ENCODE measurements at regions not wholly inside any gene's neighbourhood (a gene's known extent, or its start where the extent isn't known, plus 50 kb on each side); places are given as distances from the start of the nearest gene placed in this dataset.
"Not testable (repeated sequence)": the region's sequence is repeated elsewhere in the genome, so short reads cannot be mapped to it uniquely, and the experiment has no call there.

DNA sequence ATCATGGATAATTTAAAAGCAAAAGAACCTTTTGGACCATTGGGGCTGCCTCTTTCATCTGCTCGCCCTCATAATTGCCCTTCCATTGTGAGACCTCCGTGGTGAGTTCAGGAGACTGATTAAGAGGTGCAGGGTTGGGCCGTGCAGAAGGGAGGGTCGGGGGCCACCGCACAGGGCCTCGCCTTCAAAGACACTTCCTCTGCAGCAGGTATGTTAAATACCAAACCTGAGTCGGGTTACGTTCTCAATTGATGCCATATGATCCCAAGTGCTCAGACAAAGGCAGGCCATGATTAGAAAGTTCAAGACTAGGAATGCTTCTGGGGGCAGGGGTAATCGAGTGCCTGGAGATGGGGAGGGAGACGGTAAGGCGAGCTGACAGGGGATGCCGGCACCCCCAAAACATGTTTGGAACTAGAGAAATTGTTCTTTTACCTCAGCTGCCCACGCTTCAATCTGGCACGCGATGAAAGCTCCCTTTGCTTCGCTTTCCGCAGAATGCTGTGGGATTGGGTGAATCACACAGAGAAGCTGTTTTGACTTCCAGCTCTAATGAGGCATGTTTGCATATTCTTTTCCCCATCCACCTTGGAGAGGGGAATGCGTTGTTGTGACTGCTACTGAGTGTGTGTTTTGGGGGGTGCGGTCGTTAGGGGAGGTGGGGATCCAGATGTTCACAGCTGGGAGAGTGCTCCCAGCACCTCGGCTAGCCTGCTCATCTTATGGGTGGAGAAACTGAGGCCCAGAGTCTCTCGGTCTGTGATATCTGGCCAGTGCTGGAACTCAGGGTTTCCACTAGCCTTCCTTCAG, 309.1 kb downstream of the MYCN start:
- no peak for DNase-seq

DNA sequence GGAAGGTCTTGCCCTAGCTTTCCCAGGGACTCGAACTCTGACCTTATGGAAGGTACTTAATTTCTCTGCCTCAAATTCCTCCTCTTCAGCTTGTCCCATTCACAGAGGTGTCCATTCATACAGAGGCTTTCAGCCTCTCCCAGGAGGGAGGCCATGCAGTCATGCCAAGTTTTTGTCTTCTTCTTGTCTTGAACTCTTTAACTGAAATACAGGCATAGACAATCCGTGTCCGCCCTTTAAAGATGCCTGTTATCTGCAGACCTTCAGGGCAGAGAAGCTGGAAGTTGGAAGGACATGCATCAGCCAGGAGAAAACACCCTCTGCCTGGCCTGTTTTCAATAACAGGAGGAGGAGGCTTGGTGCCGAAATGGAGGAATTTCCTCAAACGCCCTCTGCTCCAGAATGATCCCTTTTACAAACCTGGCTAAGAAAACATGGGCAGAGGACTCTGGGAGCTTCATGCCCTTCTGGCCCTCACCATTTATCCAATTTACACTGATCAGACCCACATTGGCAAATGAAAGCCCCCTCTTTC, 308.3 kb downstream of the MYCN start:
- no peak for DNase-seq

DNA sequence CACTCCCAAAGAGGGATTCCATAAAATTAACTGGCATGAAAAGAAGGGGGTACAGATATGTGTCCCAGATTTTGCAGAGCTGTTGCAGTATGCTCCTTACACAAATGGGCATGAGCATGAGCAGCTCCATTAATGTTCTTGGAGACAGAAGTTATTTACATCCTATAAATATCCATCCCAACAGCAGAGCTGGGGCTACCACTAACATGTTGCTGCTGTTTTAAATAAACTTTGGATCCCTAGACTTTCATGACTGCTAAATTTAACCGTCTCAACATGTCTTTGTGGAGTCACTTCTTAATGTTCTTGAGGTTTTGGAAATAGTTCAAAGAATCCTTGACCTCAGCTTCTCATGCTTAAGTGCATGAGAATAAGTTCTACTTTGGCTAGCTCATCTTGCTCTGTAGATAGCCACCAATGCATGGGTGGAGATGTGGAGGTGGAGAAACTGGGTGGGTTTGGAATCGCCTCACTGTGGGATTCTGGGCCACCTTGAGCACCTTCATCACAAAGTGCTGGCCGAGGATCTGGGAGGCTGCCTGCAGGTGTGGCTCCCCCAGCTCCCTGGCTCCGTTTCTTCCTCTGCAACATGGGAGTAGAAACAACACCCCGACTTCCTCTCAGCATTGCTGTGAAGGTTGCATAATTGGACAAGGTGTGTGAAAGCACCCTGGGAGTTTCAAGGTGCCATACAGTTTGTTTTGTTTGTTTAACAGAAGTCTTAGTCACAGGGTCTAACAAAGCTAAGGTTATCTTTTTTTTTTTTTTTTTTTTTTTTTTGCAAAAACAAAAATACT, 307.2 kb downstream of the MYCN start:
- DNase-seq, result no peak

DNA sequence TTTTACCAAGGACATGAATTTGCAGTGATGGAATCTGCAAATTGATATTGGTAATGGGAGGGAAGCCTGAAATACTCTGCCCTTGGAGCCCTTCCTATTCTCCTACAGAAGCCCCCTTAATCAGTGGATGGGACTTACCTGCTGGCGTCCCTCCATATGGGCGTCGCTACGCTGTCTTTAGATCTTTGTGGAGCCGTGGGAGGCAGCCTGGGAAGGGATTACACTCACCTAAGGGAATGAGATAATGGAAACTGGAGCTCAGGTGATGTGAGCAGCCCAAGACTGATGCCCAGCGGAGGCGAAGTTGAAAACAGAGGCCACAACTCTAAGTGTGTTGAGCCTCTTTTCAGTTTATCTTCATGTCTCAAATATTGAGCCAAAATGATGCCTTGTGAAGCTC, 306.6 kb downstream of the MYCN start:
- DNase-seq, result no peak

DNA sequence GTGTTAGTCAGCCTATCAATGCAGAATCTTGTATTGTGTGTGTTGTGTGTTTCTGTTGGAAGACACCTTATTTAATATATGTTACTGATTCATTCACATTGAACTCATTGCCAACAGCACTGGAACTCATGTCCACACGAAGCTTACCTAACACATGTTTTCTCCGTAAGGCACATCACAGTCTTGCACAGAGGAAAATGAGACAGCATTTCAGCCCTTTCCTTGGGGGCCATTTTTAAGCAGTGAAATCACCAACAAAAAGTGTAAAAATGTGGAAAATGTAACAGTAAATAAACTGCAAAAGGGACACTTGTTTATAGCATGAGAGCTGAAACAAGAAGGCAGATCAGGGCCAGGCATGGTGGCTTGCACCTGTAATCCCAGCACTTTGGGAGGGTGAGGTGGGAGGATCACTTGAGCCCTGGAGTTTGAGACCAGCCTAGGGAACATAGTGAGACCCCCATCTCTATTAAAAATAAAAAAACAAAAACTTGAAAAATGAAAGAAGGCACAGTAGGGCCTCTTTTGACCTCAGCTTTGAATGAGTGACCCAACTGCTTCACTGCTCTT, 306.0 kb downstream of the MYCN start:
- DNase-seq, result no peak

DNA sequence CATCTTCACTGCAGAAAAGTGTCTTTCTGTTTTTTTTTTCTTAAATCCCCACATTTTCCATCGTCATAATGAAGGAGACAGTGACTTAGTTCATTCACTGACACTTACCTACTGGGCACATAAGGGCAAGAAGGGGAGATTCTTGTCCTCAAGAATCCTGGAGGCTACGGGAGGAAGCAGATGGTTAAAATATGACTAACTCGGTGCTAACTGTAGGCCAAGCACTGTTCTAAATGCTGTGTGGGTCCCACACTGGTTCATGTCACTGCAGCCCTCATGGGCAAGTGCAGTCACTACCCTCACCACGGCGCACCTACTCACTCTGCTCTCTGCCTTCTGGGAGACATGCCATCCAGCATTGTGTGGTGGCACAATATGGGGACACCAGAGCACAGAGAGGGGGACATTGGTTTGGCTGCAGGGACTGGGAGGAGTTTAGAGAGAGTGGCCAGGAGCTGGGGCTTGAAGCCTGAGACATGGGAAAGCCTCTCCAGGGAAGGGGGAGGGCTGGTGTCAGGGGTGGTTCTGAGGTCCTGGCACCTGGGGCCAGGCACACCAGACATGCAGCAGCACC, 305.2 kb downstream of the MYCN start:
- no peak for DNase-seq

DNA sequence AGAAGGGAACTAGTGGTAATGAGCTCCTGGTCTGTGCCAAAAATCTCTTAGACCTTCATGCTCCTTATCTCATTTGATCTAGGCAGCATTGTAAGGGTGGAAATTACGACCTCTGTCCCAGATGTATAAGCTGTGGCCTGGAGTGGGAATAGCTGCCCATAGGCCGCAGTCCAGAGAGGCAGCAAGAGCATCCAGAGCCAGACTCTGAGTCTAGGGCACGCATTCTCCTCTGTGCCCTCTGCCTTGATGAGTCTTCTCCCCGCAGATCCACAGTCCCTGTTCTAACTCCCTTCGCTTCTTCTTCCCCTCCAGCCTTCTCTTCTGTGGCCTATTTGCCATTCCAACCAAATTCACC, 304.6 kb downstream of the MYCN start:
- no peak for DNase-seq

DNA sequence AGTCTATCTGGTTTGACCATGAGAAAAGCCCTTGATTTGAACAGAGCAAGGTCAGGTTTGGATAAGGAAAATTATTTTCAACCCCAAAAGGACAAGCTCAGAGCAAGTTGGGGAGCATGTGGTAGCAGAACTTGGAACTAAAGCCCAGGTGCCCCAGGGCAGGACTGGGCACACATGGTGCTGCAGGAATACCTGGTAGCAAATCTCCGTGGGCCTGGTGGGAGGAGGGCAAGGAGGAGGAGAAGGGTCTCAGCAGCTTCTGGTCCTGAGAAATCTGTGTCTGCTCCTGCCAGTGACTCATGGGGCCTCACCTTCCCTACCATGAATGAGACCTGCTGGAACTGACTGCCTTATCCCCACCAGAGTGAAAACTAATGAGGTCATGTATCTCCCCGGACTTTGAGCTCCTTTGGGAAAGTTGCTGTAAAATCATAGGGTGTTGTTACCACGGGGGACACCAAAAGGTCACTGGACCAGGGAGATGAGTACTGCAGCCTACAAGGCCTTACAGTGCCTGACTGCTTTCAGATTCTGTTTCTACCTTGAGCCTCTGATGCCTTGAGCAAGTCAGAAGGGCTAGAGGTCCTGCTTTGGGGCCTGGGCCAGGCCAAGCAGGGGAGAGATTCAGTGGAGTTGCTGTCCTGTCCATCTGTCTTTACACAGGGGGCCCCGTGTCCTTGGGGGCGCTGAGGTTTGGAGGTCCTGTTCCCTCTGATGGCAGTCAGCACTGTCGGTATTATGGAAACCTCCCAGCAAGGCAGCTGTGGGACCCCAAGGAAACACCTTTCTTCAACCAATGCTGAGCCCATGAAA, 304.0 kb downstream of the MYCN start:
- no peak for DNase-seq

DNA sequence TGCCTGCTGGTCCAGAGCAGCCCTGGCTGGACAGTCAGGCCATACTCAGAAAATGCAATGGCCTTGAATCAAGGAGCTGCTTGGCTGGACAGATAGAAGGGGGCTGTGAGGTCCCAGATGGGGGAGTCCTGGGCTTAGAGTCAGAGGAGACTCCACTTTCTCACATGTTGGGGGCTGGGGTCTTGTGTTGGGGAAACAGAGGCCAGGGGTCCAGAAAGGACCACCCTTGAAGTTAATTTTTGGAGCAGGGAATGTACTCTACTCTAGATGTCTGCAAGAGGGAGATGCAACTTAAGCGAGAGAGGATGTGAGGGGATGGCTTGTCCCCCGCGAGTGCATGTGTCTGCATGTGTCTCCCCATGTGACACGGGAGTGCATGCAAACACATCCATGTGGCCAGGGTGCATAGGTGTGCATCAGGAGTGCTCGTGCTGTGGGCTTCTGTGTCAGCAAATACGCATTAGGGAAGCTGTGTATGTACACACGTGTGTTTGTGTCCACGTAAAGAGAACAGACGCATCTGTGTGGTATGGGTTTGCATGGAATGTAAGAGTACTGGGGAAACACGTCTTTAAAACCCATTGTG, 303.2 kb downstream of the MYCN start:
- DNase-seq, result no peak

DNA sequence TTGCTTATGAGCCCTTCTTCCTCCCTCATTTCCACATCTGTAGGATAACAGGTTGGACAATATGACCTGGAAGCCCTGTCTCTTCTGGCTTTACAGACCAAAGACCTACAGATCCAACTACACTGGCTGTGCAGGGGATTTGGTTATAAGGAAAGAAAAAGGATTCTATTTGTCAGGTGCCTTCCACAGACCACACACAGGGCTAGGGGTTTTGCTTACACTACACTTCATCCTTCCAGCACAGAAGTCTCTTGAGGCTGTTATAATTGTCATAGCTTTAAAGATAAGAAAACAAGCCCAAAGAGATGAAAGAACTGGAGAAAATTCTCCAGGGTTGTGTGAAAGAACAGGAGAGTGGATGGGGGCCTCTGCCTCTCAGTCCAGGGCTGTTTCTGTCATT, 302.6 kb downstream of the MYCN start:
- no peak for DNase-seq

DNA sequence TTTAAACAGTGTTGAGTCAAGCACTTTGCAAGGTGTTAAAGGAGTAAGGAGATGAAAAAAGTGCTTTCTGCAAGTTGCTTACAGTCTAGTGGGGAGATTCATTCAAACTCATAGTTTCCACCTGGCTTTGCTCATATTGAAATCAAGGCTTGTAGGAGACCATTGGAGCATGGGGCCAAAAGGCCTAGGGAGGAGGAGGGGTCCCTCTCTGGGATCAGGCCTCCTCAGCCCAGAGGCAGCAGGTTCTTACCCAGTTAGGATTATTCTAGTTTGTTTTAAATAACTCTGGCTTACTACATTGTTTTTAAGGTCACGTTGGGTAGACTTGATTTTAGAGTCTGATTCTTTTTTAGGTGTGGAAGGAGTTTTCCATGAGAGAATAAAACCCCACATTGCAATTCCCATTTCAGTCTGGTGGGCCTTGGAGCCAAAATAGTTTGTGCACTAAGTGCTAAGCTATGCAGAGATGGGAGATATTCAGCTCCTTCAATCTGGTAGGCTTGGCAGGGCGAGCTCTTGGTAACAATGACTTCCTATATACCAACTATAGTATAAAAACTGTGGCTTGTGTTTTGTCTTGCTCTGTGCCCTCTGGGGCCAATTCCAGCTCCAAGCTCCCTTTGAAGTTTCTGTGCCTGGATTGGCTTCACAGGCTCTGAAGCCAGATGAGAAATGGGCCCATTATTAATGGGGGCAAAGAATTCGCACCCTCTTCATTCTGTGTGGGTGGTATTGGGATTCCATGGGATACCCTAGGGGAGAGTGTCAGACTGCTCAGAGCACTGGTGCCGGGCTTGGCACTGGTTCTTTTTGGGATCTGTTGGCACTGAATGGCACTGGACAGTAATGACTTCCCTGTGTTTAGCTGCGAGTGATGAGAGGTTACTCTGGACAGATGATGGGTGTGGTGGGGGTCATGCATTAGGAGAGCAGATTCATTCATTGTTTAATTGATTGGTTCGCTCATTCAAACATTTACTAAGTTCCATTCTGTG, 301.1 kb downstream of the MYCN start:
- DNase-seq, result no peak

DNA sequence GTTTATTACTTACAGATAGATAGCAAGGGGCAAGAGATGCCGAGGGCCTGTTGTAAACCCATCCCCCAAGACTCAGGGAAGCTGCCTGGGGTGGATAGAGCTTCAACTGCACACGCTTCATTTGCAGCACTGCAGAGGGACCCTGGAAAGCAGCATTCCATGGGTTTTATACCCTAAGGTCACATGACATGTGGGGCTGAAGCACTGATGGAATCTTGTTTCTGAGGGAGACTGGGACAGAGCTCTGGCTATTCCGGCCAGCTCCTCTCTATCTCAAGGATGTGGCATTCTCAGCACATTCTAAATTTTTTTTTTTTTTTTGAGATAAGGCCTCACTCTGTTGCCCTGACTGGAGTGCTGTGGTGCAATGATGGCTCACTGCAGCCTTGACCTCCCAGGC, 300.1 kb downstream of the MYCN start:
- no peak for DNase-seq

DNA sequence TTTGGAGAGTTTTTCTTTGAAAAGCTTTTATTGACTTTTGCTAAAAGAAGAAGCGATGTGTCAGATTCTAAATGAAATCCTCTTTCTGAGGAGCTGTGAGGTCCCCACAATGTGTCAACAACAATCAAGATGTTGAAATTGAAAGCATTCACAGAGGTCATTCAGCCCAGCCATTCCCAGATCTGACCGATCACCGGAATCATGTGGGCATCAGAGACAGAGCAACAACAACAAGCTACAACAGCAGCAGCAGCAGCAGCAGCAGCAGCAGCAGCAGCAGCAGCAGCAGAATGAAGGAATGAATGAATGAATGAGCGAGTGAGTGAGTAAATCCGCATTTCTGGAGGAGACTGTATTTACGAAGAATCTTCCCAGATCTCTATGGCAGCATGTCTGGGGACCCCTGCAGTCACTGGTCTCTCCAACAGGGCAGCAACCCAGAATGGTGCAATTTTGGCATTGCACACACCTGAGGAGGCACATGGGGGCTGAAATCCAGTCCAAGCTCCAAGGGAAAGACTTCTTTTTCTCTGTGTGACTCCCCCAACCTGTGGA, 299.0 kb downstream of the MYCN start:
- no peak for DNase-seq

DNA sequence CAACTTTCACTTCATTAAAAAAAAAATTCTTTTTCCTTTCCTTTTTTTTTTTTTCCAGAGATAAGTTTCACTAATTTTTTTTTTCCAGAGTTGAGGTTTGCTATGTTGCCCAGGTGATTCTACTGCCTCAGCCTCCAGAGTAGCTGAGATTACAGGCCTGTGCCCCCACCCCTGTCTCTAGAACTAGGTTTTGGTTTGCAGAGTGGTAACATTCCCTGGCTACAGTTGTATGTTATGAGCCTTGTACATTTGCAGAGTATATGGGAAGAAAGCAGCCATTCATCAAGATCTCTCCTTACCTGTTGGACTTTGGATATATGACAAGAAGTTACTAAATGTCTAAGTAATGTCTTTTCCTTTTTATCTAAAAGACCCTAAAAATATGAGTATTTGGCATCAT, 298.4 kb downstream of the MYCN start:
- no peak for DNase-seq

DNA sequence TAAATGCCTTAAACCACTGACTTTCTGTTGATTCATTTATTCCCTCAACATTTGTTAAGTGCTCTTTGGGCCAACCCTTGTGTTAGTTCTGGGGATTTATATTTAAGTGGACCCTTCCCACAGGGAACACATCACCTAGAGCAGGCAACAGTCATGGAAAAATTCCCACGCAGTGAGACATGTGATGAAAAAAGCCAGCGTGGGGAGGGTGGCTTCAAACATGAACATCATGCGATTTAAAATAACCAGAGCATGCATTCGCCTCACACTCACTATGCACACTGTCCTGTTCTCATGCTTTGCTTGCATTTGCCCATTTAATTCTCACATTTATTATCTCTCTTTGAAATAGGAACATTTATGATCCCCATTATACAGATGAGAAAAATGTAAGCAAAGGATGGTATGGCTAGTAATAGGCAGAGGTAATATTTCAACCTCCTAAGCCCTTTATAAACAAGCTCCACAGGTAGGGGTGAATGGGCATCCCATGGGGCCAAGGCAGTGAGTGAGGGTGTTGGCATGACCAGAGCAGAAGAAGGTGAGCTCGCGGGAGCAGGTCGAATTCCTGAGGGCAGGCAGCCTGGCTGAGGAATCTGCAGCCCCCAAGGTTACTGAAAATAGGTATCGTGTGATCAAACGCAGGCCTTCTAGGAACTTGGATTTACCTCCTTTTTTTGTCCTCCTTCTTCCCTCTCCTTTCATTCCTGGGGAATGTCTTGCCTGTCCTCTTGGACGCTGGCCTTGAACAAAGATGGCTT, 297.8 kb downstream of the MYCN start:
- no peak for DNase-seq

DNA sequence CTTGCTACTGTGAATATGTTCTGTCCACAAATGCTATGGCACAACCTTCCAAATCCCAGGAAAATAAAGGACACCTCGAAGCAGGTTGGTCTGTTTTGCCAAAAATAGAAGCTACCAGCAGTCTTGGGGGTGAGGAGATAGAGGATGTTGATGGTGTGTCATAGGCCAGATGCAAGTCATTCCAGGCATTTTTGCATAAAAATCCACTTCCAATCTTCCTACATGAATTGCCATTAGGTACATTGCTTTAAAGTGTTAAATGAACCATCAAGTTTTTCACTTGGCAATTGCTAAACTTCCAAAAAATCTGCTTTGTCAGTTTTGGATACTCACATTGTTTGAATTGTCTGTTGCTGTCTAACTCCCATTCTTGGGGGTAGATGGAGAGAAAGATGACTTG, 295.4 kb downstream of the MYCN start:
- DNase-seq, result no peak

DNA sequence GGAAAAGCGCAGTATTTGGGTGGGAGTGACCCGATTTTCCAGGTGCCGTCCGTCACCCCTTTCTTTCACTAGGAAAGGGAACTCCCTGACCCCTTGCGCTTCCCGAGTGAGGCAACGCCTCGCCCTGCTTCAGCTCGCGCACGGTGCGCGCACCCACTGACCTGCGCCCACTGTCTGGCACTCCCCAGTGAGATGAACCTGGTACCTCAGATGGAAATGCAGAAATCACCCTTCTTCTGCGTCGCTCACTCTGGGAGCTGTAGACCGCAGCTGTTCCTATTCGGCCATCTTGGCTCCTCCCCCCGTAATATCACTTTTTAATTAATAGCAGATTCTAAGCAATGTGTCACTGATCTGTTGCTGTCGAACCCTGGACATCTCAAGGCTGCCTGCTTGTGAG, 294.9 kb downstream of the MYCN start:
- DNase-seq, result not testable (repeated sequence)

DNA sequence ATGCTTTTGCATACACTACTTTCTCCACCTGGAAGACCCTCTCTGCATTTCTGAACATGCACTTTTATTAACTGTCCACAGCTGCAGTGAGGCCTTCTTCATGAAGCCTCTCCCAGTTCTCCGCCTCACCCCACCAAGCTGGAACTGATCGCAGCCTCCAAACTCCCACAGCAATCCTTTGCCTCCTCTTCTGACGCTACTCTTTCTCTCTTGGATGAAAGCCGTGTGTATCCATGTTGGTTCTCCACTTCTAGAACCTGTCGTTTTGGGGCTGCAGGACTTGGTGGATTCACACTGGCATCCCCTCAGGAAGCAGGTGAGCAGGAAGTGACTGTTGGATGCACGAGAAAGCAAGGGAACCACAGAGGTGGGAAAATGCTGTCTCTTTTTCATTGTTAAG, 288.6 kb downstream of the MYCN start:
- no peak for DNase-seq

DNA sequence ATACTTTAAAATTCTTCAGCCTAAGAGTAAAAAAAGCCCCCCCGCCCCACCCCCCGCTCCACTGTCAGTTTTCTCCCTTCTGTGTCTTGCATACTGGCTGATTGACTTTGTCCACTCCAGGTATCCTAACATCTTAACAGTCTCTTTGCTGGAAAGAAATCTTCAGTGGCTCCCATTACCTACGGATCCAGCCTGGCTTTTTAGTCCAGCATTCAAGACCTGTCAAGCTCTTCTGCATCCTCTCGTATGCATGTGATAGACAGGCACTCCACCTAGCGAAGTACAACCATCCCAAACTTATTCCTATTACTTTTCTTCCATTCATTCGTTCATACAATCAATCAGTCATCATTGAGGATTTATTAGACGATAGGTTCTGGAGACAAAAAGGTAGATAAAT, 288.1 kb downstream of the MYCN start:
- no peak for DNase-seq
